Pulmonary artery endothelial cell (primary cell): ENCODE measurements at regions not wholly inside any gene's neighbourhood (a gene's known extent, or its start where the extent isn't known, plus 50 kb on each side); places are given as distances from the start of the nearest gene placed in this dataset.
"Not testable (repeated sequence)": the region's sequence is repeated elsewhere in the genome, so short reads cannot be mapped to it uniquely, and the experiment has no call there.

Experiments
- DNase-seq: peaks from one replicate; pipeline ENCODE4 v3.0.0-alpha.2; 2011; ENCODE audit warnings: low read depth, low spot score

- DNase-seq: no peak
Observed at GRCh38 chr9:81363916-81364480, 325.3 kb downstream of the TLE1 start.

- no peak for DNase-seq
Observed at GRCh38 chr9:81361296-81361695, 328.1 kb downstream of the TLE1 start.

- DNase-seq: no peak
Observed at GRCh38 chr9:81351166-81351565, 338.2 kb downstream of the TLE1 start.

GRCh38 chr9:81344366-81344765 lies 345.0 kb downstream of the TLE1 start:
- no peak for DNase-seq

GRCh38 chr9:81335879-81336421 lies 353.4 kb downstream of the TLE1 start:
- DNase-seq: no peak

GRCh38 chr9:81321551-81321950 lies 367.8 kb downstream of the TLE1 start:
- DNase-seq: no peak

GRCh38 chr9:81320909-81321482 lies 368.4 kb downstream of the TLE1 start:
- no peak for DNase-seq

- DNase-seq: no peak
Observed at GRCh38 chr9:81318571-81318970, 370.8 kb downstream of the TLE1 start.

GRCh38 chr9:81317939-81318338 lies 371.4 kb downstream of the TLE1 start:
- no peak for DNase-seq

GRCh38 chr9:81317223-81317622 lies 372.1 kb downstream of the TLE1 start:
- DNase-seq: no peak

GRCh38 chr9:81314490-81314889 lies 374.9 kb downstream of the TLE1 start:
- no peak for DNase-seq

- DNase-seq: no peak
Observed at GRCh38 chr9:81313877-81314276, 375.5 kb downstream of the TLE1 start.

GRCh38 chr9:81312346-81312745 lies 377.0 kb downstream of the TLE1 start:
- DNase-seq: no peak

GRCh38 chr9:81308404-81308803 lies 380.9 kb downstream of the TLE1 start:
- no peak for DNase-seq

- not testable (repeated sequence) for DNase-seq
Observed at GRCh38 chr9:81307791-81308190, 381.6 kb downstream of the TLE1 start.

- no peak for DNase-seq
Observed at GRCh38 chr9:81305561-81306182, 383.7 kb downstream of the TLE1 start.

GRCh38 chr9:81303658-81304057 lies 385.7 kb downstream of the TLE1 start:
- DNase-seq: no peak

- no peak for DNase-seq
Observed at GRCh38 chr9:81293651-81294050, 395.7 kb downstream of the TLE1 start.

GRCh38 chr9:81292056-81292805 lies 397.1 kb downstream of the TLE1 start:
- DNase-seq: no peak

- DNase-seq: no peak
Observed at GRCh38 chr9:81289622-81290021, 399.7 kb downstream of the TLE1 start.

GRCh38 chr9:81268048-81268447 lies 421.3 kb downstream of the TLE1 start:
- no peak for DNase-seq

- no peak for DNase-seq
Observed at GRCh38 chr9:81266674-81267073, 422.7 kb downstream of the TLE1 start.
